ENCODE measurements at regions not wholly inside any gene's neighbourhood (a gene's known extent, or its start where the extent isn't known, plus 50 kb on each side); places are given as distances from the start of the nearest gene placed in this dataset.

DNA sequence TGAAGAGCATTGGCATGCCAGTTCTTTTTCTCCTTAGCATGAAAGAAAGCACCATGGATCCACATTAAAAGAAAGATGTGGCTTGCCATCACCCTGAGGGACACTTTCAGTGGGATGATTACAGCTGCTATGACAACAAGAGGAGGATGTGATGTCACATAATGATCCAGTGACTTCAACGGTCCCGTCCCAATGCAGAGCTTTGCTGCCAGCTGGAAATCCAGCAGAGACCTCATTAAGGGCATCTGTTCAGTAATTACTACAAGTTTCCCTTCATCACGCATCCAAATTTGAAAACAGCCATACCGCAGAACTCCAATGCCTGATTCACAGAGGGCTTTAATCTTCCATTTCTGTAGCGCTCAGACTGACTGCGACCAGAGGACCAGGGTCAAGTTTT is 206.6 kb downstream of the LSM5 start:
- no peaks in the 10 kb centered on the region for H3K9me3 ChIP-seq
- DNase-seq (ENCODE audit: low spot score in 2 of 2): no peak
- H3K4me1 ChIP-seq: no peaks in the 10 kb centered on the region
- TF ChIP-seq, protein P1, sequence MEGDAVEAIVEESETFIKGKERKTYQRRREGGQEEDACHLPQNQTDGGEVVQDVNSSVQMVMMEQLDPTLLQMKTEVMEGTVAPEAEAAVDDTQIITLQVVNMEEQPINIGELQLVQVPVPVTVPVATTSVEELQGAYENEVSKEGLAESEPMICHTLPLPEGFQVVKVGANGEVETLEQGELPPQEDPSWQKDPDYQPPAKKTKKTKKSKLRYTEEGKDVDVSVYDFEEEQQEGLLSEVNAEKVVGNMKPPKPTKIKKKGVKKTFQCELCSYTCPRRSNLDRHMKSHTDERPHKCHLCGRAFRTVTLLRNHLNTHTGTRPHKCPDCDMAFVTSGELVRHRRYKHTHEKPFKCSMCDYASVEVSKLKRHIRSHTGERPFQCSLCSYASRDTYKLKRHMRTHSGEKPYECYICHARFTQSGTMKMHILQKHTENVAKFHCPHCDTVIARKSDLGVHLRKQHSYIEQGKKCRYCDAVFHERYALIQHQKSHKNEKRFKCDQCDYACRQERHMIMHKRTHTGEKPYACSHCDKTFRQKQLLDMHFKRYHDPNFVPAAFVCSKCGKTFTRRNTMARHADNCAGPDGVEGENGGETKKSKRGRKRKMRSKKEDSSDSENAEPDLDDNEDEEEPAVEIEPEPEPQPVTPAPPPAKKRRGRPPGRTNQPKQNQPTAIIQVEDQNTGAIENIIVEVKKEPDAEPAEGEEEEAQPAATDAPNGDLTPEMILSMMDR (IDR thresholded peaks at IDR 0.05): no peak
- H3K27ac ChIP-seq: no peak overlapping the region
- H3K4me3 ChIP-seq: no peak overlapping the region
- intact Hi-C loops (cut with DNase I): no loop called here
- no peaks in the 10 kb centered on the region for H3K27me3 ChIP-seq
- no peaks in the 10 kb centered on the region for H3K36me3 ChIP-seq

- TF ChIP-seq, protein P1 (IDR thresholded peaks at IDR 0.05): no peak
- Histone ChIP-seq H3K27ac (no peak overlapping the region), H3K4me3 (no peak overlapping the region), H3K9me3 (no peaks in the 10 kb centered on the region), H3K36me3 (no peaks in the 10 kb centered on the region), H3K4me1 (no peaks in the 10 kb centered on the region), H3K27me3 (no peaks in the 10 kb centered on the region)
- DNase-seq (ENCODE audit: low spot score in 2 of 2): no peak
- intact Hi-C loops (cut with DNase I): no loop called here
Observed at GRCh38 chr7:32279500-32279899, 209.3 kb upstream of the PDE1C start.

DNA sequence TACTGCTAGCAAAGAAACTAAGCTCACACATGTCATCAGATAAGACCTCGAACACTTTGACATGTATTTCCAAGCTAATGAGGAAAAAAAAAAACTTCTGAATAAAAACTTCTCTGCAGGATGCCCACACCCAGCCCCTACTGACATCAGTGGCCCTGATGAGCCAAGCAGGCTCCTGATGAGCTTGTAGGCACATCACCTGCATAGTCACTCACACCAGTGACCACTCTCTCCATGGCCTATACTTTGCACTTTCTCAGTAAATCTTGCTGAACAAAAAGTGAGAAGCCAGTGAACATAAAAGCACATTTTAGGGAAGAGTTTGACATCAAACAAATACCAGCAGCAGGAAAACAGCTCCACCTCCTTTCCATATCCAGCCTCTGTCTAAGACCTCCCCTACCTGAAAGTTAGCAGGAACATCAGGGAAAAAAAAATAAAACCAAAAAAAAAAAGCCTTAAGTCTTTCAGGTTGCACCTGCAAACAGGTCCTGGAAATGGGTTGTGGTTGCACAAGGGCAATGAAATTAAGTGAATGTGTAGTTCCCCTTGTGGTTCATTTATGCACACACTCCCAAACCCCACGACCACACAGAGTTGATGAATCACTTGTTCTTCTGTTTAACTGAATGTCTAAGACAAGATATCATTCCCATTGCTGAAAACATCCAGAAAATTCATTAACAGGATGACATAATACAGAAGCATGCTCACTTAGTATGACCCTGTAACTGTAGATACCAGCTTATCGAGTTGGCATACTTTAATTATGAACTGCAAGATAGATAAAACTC is 205.2 kb upstream of the PDE1C start:
- TF ChIP-seq, protein P1 (IDR thresholded peaks at IDR 0.05): no peak
- Histone ChIP-seq H3K36me3 (no peaks in the 10 kb centered on the region), H3K27me3 (no peaks in the 10 kb centered on the region)

GRCh38 chr7:32273297-32273696 is 203.1 kb upstream of the PDE1C start:
- no peak overlapping the region for H3K27ac ChIP-seq
- H3K9me3 ChIP-seq: no peaks in the 10 kb centered on the region
- TF ChIP-seq, protein P1 (IDR thresholded peaks at IDR 0.05): no peak
- H3K27me3 ChIP-seq: no peaks in the 10 kb centered on the region
- H3K4me1 ChIP-seq: no peaks in the 10 kb centered on the region
- no peak overlapping the region for H3K4me3 ChIP-seq
- intact Hi-C loops (cut with DNase I): no loop called here
- no peak for DNase-seq (ENCODE audit: low spot score in 2 of 2)
- H3K36me3 ChIP-seq: no peaks in the 10 kb centered on the region

More for the DNA sequence above, 205.2 kb upstream of the PDE1C start:
- Histone ChIP-seq H3K4me1 (no peaks in the 10 kb centered on the region), H3K4me3 (no peak overlapping the region), H3K9me3 (no peaks in the 10 kb centered on the region), H3K27ac (no peak overlapping the region)
- DNase-seq (ENCODE audit: low spot score in 2 of 2): no peak
- intact Hi-C loops (cut with DNase I): no loop called here

GRCh38 chr7:32266932-32267475 is 196.8 kb upstream of the PDE1C start:
- TF ChIP-seq, protein P1 (IDR thresholded peaks at IDR 0.05): no peak
- H3K4me3 ChIP-seq: no peak overlapping the region

More at GRCh38 chr7:32266932-32267475, 196.8 kb upstream of the PDE1C start:
- Histone ChIP-seq H3K27ac (no peak overlapping the region), H3K9me3 (no peaks in the 10 kb centered on the region), H3K36me3 (no peaks in the 10 kb centered on the region), H3K27me3 (no peaks in the 10 kb centered on the region), H3K4me1 (no peaks in the 10 kb centered on the region)
- intact Hi-C loops (cut with DNase I): no loop called here
- DNase-seq (ENCODE audit: low spot score in 2 of 2): no peak
